Fibroblast of skin of back (primary cell): ENCODE measurements at regions not wholly inside any gene's neighbourhood (a gene's known extent, or its start where the extent isn't known, plus 50 kb on each side); places are given as distances from the start of the nearest gene placed in this dataset.
"Not testable (repeated sequence)": the region's sequence is repeated elsewhere in the genome, so short reads cannot be mapped to it uniquely, and the experiment has no call there.

ENCODE experiments used
- DNase-seq: peaks from one replicate; pipeline ENCODE4 v3.0.0-alpha.2; 2013

- peak; percentile 10 for DNase-seq
These were observed 178.8 kb upstream of the CHST9 start for GRCh38 chr18:27363872-27364271.

- DNase-seq: no peak
These were observed 176.4 kb upstream of the CHST9 start for GRCh38 chr18:27361477-27361876.

- DNase-seq: no peak
These were observed 170.2 kb upstream of the CHST9 start for GRCh38 chr18:27355308-27355707.

- DNase-seq: no peak
These were observed 168.2 kb upstream of the CHST9 start for GRCh38 chr18:27353273-27353672.

- DNase-seq: no peak
These were observed 164.3 kb upstream of the CHST9 start for GRCh38 chr18:27349284-27349882.

GRCh38 chr18:27331606-27332005 lies 146.5 kb upstream of the CHST9 start:
- DNase-seq: no peak

- DNase-seq: peak; percentile 1
These were observed 129.9 kb upstream of the CHST9 start for GRCh38 chr18:27314996-27315395.

- no peak for DNase-seq
These were observed 128.6 kb upstream of the CHST9 start for GRCh38 chr18:27313678-27314077.

GRCh38 chr18:27312853-27313252 lies 127.7 kb upstream of the CHST9 start:
- DNase-seq: no peak

GRCh38 chr18:27312153-27312552 lies 127.0 kb upstream of the CHST9 start:
- no peak for DNase-seq

- DNase-seq: no peak
These were observed 126.0 kb upstream of the CHST9 start for GRCh38 chr18:27311114-27311513.

- no peak for DNase-seq
These were observed 116.7 kb upstream of the CHST9 start for GRCh38 chr18:27301615-27302378.

- DNase-seq: no peak
These were observed 113.2 kb upstream of the CHST9 start for GRCh38 chr18:27298214-27298804.

GRCh38 chr18:27285973-27286562 lies 101.0 kb upstream of the CHST9 start:
- DNase-seq: not testable (repeated sequence)

- DNase-seq: no peak
These were observed 93.0 kb upstream of the CHST9 start for GRCh38 chr18:27278131-27278530.

GRCh38 chr18:27277554-27277953 lies 92.4 kb upstream of the CHST9 start:
- DNase-seq: no peak

- no peak for DNase-seq
These were observed 91.8 kb upstream of the CHST9 start for GRCh38 chr18:27276886-27277285.

GRCh38 chr18:27276479-27276878 lies 91.4 kb upstream of the CHST9 start:
- no peak for DNase-seq

GRCh38 chr18:27274901-27275300 lies 89.8 kb upstream of the CHST9 start:
- DNase-seq: no peak

GRCh38 chr18:27270508-27270907 lies 85.4 kb upstream of the CHST9 start:
- DNase-seq: no peak

GRCh38 chr18:27263369-27263768 lies 78.3 kb upstream of the CHST9 start:
- no peak for DNase-seq

GRCh38 chr18:27261769-27262549 lies 76.9 kb upstream of the CHST9 start:
- DNase-seq: no peak

GRCh38 chr18:27253571-27253970 lies 68.5 kb upstream of the CHST9 start:
- no peak for DNase-seq
